Amygdala (tissue), 56 donors: ENCODE measurements at regions not wholly inside any gene's neighbourhood (a gene's known extent, or its start where the extent isn't known, plus 50 kb on each side); places are given as distances from the start of the nearest gene placed in this dataset.
A peak's percentile ranks its signal among the peaks of the same experiment; 100 is the strongest.

Experiments
- DNase-seq, 56 donors: peaks; one replicate each; lab custom pipeline; 2025; lab: John Stamatoyannopoulos, UW

DNA sequence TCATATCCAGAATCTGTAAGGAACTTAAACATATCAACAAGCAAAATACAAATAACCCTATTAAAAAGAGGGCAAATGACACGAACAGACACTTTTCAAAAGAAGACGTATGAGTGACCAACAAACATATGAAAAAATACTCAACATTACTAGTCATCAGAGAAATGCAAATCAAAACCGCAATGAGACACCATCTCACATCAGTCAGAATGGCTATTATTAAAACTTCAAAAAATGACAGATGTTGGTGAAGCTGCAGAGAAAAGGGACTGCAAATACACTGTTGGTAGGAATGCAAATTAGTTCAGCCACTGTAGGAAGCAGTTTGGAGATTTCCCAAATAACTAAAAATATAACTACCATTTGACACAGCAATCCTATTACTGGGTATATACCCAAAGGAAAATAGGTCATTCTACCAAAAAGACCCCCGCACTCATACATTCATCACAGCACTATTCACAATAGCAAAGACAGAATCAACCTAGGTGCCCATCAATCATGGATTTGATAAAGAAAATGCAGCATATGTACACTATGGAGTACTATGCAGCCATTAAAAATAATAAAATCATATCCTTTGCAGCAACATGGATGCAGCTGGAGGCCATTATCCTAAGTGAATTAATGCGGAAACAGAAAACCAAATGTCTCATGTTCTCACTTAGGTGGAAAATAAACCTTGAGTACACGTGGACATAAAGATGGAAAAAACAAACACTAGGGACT is 230.1 kb upstream of the RAB4A start:
- no peak for DNase-seq

GRCh38 chr1:229041946-229042345 is 229.0 kb upstream of the RAB4A start:
- DNase-seq: no peak

- no peak for DNase-seq
These were observed 228.4 kb upstream of the RAB4A start for GRCh38 chr1:229042482-229042881.

GRCh38 chr1:229043115-229043514 is 227.8 kb upstream of the RAB4A start:
- DNase-seq: no peak

GRCh38 chr1:229046251-229046853 is 224.6 kb upstream of the RAB4A start:
- DNase-seq: no peak

GRCh38 chr1:229047161-229047839 is 223.6 kb upstream of the RAB4A start:
- DNase-seq: no peak

DNA sequence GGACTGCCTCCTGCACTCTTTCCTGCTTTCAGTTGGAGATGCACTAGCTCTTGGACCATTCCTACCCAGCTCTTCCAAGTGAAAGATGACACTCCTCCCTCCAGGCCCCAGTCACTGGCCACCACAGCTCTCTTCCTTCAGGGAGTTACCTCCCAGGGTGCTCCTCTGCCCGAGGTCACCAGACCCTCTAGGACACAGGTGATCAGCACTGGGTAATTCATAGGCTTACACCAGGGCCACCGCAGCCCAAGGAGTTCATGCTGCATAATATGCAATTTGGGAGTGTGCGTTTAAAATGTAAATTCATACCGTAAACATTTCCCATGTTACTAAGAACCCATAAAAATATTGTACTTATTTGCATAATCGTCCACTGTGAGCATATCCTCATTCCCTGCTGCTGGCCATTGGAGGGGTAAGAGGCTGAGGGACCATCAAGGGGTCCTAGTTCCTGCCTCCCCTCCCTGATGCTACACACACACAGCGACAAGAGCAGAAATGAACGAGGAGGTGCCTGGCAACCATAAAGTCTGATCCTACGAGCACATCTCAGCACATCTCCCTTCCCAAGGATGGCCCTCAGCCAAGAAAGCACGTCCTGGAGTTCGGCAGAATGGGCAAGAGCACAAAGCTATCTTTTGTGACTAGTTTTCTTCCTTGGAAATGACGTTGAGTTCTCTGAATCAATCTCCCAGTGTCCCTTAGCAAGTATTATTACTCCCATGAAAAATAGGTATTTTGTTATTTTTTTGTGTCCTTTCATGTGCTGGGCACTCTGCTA is 222.9 kb upstream of the RAB4A start:
- DNase-seq: peak in 1 of 56 donors; percentile 34

GRCh38 chr1:229048896-229049295 is 222.0 kb upstream of the RAB4A start:
- no peak for DNase-seq

- no peak for DNase-seq
These were observed 214.9 kb upstream of the RAB4A start for GRCh38 chr1:229056046-229056445.

GRCh38 chr1:229058111-229058561 is 212.8 kb upstream of the RAB4A start:
- DNase-seq: no peak

DNA sequence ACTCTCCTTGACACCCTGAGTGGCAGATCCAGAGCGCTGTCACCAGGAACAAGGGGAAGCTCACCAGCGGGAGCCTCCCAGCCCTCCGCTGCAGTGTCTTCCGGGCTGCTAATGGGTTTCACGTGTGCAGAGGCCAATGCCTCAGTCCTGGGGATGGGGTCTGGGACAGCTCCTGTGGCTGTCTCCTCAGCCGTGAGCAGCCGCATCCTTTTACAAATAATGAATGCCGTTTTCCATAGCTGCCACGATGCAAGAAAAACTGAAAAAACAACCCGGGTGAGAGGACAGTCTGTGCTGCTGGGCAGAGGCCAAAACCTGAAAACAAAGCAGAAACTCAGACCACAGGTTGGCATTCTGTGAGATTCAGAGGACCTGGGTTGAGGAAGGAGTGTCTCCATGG is 212.2 kb upstream of the RAB4A start:
- peak in 1 of 56 donors; percentile 44 for DNase-seq

DNA sequence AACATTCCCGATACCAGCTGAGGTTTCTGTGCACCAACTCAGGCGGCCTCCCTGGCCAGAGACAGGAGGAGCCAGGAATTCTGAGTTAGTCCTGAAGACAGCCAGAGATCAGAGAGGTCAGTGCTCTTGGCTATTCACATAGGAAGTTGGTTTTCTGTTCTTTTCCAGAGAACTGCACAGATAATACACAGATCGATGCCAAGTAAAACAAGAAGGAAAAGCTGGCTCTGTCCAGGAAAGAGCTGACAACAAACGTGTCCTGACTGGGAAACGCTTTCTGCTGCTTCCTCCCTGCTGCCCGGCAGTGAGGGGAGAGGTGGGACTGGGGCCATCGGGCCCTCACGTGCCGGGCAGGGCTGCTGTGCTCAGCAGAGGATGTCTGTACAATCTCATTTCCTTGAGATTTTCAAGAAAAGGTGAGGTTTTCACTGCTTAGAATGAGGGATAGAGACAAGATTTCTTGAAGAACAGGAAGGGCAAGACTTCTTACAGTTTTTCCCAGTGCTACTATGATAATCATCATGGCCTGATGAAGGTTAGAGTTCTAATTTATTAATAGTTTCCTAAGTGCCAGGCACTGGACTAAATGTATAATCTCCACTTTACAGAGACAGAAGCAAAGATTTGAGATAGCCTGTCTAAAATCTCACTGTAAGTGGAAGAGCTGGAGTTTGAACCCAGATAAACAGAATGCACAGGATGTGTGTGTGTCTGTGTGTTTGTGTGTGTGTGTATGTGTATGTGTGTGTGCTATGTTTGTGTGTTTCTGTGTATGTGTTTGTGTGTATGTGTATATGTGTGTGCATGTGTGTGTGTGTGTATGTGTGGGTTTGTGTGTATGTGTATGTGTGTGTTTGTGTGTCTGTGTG is 211.0 kb upstream of the RAB4A start:
- DNase-seq: peak in 3 of 56 donors; percentile 21 to 71 (median 23)

DNA sequence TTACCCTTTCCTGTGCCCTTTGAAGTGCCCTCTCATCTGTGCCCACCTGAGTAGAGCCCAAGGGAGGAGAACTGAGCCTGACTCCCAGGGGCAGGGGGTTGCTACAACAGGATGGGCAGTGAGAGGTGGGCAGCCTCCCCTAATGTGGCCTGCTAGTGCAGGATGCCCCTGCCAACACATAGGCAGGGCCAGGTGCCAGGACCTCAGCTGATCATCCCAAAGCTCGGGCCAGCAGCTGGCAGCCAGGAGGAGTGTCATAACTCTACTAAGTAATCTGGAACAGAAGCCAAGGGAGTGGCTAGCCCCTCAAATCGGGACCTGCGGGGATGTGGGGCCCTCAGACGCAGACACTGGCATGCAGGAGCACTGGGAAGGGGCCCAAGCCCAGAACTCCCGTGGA is 208.8 kb upstream of the RAB4A start:
- DNase-seq: peak in 1 of 56 donors; percentile 30

GRCh38 chr1:229063154-229063773 is 207.6 kb upstream of the RAB4A start:
- no peak for DNase-seq

DNA sequence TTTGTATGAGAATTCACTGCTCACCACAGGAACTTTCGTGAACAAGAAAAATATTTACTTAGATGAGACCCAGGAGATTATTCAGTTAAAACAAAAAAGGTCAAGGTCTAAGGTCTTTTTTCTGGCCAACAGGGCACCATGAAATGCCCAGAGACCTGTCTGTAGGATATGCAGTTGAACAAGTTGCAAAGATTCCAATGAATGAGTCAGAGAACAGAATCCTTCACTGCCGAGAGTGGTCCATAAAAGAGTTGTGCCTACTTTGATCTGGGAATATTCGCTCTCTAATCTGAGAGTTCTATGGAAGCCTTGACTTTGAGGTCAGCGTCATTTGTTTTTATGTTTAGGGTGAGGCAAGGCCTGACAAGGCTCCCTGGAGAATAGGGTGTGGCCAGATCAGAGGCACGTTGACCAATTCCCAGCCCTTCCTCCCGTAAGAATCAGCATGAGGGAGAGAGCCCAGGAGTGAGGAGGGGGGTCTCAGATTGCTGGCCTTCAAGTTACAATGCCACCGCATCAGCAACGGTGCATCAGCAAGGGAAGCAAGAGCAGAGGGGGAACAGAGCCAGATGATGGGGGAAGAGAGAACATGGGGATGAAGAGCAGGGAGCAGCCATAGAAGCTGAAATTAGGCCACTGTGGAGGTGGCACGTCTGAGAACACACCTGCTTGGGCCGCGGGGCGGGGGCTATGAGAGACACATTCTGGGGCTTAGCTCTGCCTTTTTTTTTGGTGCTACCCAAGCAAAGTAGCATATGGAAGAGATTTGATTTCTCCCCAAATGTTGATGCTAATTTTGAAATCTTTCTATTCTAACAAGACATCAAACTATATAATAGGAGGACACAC is 206.4 kb upstream of the RAB4A start:
- DNase-seq: no peak

- no peak for DNase-seq
These were observed 205.3 kb upstream of the RAB4A start for GRCh38 chr1:229065613-229066012.

DNA sequence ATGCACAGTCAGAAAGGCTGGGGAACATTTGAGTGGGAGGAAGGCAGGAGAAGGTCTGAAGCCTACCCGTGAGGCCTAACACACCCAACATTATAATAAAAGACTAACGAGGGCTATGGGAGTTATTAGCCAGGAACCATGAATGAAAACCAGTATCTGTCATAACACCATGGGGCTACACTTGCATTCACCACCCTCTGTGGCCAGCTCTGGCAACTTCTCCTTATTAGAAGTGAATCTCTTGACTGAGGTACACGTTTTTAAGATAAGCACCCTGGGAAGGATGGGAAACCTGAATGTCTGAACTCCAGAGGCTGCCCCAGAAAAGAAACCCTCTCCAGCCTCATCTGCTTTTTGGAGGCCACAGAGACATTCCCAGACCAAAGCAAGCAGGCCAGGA is 204.3 kb upstream of the RAB4A start:
- DNase-seq: no peak

- DNase-seq: no peak
These were observed 203.4 kb upstream of the RAB4A start for GRCh38 chr1:229067546-229067945.
